Glutamatergic neuron (in vitro differentiated cells): ENCODE measurements at regions not wholly inside any gene's neighbourhood (a gene's known extent, or its start where the extent isn't known, plus 50 kb on each side); places are given as distances from the start of the nearest gene placed in this dataset.

Experiments
- DNase-seq: peaks from one replicate; pipeline ENCODE4 v3.0.0; 2022
- H3K27ac Mint-ChIP-seq: one replicate; pipeline ENCODE4 v1.8.0; 2020; ENCODE audit warnings: mild to moderate bottlenecking, mixed read lengths, inconsistent platforms; ENCODE audit not compliant: unreplicated experiment
- H3K27me3 Mint-ChIP-seq: one replicate; pipeline ENCODE4 v1.8.0; 2020; ENCODE audit warnings: mild to moderate bottlenecking, moderate library complexity, mixed read lengths, inconsistent platforms; ENCODE audit not compliant: unreplicated experiment
- H3K36me3 Mint-ChIP-seq: one replicate; pipeline ENCODE4 v1.8.0; 2020; ENCODE audit warnings: mild to moderate bottlenecking, mixed read lengths, inconsistent platforms; ENCODE audit not compliant: unreplicated experiment
- H3K4me1 Mint-ChIP-seq: one replicate; pipeline ENCODE4 v1.8.0; 2020; ENCODE audit warnings: mild to moderate bottlenecking, low read depth, mixed read lengths, inconsistent platforms; ENCODE audit not compliant: unreplicated experiment
- H3K4me3 Mint-ChIP-seq: one replicate; pipeline ENCODE4 v1.8.0; 2020; ENCODE audit warnings: mild to moderate bottlenecking, mixed read lengths, inconsistent platforms; ENCODE audit not compliant: unreplicated experiment
- H3K9me3 Mint-ChIP-seq: one replicate; pipeline ENCODE4 v1.8.0; 2020; ENCODE audit warnings: mild to moderate bottlenecking, moderate library complexity, mixed read lengths, inconsistent platforms; ENCODE audit not compliant: unreplicated experiment
- TF ChIP-seq, protein P1 (sequence below): fragments of 200-600 bp; sonication (generic); IDR thresholded peaks from one replicate; pipeline ENCODE4 v1.5.0; 2021; ENCODE audit not compliant: partially characterized antibody, unreplicated experiment

GRCh38 chr15:87207990-87208580 lies 1048.5 kb downstream of the NTRK3 start:
- peaks cover 2% of the 10 kb centered on the region for H3K9me3 Mint-ChIP-seq
- H3K27me3 Mint-ChIP-seq: no peaks in the 10 kb centered on the region
- H3K4me3 Mint-ChIP-seq: no peak overlapping the region
- H3K36me3 Mint-ChIP-seq: no peaks in the 10 kb centered on the region
- H3K4me1 Mint-ChIP-seq: peaks cover 3% of the 10 kb centered on the region
- no peak overlapping the region for H3K27ac Mint-ChIP-seq
- DNase-seq: no peak
- TF ChIP-seq, protein P1, sequence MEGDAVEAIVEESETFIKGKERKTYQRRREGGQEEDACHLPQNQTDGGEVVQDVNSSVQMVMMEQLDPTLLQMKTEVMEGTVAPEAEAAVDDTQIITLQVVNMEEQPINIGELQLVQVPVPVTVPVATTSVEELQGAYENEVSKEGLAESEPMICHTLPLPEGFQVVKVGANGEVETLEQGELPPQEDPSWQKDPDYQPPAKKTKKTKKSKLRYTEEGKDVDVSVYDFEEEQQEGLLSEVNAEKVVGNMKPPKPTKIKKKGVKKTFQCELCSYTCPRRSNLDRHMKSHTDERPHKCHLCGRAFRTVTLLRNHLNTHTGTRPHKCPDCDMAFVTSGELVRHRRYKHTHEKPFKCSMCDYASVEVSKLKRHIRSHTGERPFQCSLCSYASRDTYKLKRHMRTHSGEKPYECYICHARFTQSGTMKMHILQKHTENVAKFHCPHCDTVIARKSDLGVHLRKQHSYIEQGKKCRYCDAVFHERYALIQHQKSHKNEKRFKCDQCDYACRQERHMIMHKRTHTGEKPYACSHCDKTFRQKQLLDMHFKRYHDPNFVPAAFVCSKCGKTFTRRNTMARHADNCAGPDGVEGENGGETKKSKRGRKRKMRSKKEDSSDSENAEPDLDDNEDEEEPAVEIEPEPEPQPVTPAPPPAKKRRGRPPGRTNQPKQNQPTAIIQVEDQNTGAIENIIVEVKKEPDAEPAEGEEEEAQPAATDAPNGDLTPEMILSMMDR: no peak

- Mint-ChIP-seq H3K4me3 (no peak overlapping the region), H3K27ac (no peak overlapping the region), H3K27me3 (no peaks in the 10 kb centered on the region), H3K9me3 (peaks cover 2% of the 10 kb centered on the region), H3K36me3 (no peaks in the 10 kb centered on the region), H3K4me1 (peaks cover 3% of the 10 kb centered on the region)
- no peak for DNase-seq
- TF ChIP-seq, protein P1: no peak
Observed at GRCh38 chr15:87207251-87207650, 1049.3 kb downstream of the NTRK3 start.

DNA sequence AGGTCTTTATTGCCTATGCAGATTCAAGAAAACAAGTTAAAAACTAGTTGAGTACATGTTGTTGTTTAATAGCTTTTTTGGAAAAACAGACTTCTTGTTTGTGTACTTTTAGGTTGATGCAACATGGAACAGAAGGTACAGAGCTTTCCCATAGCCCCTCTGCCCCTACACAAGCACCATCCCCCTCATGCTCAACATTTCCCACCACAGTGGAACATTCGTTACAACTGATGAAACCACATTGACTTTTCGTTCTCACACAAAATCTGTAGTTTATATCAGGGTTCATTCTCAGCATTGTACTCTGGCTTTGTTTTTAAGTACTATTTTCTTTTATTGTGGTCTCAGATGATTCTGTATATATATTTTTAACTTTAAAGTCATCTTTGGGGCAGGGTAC lies 1054.6 kb downstream of the NTRK3 start:
- no peak for DNase-seq
- Mint-ChIP-seq H3K4me1 (peaks cover 1% of the 10 kb centered on the region), H3K27ac (no peak overlapping the region), H3K9me3 (peaks cover 3% of the 10 kb centered on the region), H3K4me3 (no peak overlapping the region), H3K36me3 (no peaks in the 10 kb centered on the region), H3K27me3 (no peaks in the 10 kb centered on the region)
- TF ChIP-seq, protein P1: no peak

DNA sequence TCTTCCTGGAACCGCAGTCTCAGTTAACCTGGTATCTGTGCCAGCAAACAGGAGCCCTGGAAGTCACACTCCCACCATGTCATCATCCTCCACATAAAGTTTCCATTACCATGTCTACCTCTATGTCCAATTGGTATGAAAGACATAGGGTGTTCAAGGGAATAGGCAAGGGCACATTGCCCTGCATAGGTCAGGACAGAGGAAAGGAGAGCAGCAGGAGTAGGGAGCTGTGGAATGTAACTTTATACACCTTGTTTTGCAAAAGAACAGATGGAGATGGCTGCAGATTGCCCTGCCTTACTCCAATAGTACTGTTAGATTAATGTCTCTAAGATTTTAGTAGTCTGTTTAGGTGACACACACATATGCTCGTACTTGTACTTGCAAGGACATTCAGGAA lies 1056.4 kb downstream of the NTRK3 start:
- Mint-ChIP-seq H3K9me3 (peaks cover 3% of the 10 kb centered on the region), H3K27ac (no peak overlapping the region), H3K4me3 (no peak overlapping the region), H3K27me3 (no peaks in the 10 kb centered on the region), H3K36me3 (no peaks in the 10 kb centered on the region), H3K4me1 (no peaks in the 10 kb centered on the region)
- TF ChIP-seq, protein P1: no peak
- no peak for DNase-seq

DNA sequence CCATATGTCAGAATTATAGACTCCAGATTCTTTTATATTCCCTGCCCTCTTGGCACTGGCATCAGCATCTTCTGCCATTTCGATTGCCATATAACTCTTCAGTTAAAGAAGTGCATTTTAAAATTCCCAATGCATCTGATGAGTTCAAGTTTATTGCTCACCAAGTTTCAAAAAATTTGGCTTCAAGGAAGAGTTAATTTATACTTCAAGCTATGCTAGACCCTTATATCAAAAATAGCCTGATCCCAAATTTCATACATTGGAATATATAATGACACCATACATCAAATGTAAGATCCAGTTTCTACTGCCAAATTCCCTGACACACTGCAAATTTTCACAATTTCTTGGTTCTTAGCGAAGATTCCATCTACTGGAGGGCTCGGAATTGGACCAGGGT lies 1058.6 kb downstream of the NTRK3 start:
- H3K27me3 Mint-ChIP-seq: no peaks in the 10 kb centered on the region
- peaks cover 5% of the 10 kb centered on the region for H3K36me3 Mint-ChIP-seq
- no peak overlapping the region for H3K4me3 Mint-ChIP-seq
- DNase-seq: no peak
- H3K4me1 Mint-ChIP-seq: no peaks in the 10 kb centered on the region
- H3K9me3 Mint-ChIP-seq: peaks cover 3% of the 10 kb centered on the region
- H3K27ac Mint-ChIP-seq: no peak overlapping the region
- TF ChIP-seq, protein P1: no peak
